T-helper 2 cell treated with Interferon-gamma antibody and Interleukin-4, amounts not matched to agents 100 ng/mL and 5 ng/mL, for 36 hours (primary cell): ENCODE measurements at regions not wholly inside any gene's neighbourhood (a gene's known extent, or its start where the extent isn't known, plus 50 kb on each side); places are given as distances from the start of the nearest gene placed in this dataset.
"Not testable (repeated sequence)": the region's sequence is repeated elsewhere in the genome, so short reads cannot be mapped to it uniquely, and the experiment has no call there.

Experiments used
- intact Hi-C: fragments of 100-400 bp; cut with micrococcal nuclease; formaldehyde crosslinking; loops from one replicate; pipeline ENCODE4 v1.15.1; 2023

DNA sequence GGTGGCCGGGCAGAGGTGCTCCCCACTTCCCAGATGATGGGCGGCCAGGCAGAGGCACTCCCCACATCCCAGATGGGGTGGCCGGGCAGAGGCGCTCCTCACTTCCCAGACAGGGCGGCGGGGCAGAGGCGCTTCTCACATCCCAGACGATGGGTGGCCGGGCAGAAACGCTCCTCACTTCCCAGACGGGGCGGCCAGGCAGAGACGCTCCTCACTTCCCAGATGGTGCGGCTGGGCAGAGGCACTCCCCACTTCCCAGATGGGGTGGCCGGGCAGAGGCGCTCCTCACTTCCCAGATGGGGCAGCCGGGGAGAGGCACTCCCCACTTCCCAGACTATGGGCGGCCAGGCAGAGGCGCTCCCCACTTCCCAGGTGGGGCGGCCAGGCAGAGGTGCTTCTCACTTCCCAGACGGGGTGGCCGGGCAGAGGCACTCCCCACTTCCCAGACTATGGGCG, 275.8 kb downstream of the LIPI start:
- intact Hi-C loops: not testable (repeated sequence)

DNA sequence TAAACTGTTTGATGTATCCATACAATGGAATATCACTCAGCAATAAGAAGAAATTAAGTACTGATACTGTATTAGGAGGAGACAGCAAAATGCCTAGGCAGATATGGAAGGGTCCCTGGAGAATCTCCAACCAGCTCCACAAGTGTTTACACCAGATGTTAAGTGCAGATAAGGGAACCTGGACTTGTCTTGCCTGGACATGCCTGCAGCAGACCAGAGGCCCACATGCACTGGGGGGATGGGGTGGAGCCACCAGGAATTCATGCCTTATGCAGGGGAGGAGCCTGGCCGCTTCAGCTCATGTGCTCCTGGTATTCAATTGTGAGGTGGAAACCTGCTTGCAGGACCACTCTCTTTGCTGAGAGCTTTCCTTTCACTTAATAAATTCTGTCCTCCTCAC, 287.6 kb downstream of the LIPI start:
- intact Hi-C loops: not testable (repeated sequence)

DNA sequence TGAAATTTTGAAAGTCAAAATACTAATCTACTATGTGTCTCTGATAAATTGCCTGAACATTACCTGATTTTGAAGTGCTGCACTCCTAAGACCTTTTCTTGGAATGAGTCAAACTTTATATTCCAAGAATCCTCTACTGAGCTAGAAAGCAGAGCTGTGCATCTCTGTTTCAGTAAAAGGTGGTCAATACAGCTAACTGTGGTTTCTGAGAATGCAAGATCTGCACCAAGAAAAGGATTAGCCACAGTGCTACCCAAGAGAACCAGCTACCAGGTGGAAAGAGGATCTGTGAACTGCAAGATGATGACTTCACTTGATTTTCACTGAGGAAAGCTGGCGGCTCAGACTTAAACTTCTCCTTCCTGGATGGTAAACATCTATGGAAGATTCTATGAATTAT, 289.3 kb downstream of the LIPI start:
- intact Hi-C loops: not testable (repeated sequence)

DNA sequence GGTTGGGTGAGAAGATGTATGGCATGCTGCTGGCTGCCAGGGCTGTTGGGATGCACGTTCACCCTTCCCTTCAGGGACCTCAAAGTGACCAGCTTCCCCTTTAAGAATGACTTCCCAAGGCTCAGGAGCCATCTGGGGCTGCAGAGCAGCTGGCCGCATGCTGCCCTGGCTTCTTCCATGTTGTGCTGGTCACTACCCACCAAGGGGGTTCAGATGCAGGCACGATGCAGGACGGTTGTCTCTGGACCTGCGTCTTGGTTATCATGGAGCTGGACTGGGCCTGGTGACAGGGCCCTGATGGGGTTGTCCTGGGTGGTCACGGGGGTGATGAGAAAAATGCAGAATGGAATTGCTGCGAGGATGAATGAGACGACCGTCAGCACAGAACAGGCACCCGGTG, 297.8 kb downstream of the POTED start:
- intact Hi-C loops: not testable (repeated sequence)

DNA sequence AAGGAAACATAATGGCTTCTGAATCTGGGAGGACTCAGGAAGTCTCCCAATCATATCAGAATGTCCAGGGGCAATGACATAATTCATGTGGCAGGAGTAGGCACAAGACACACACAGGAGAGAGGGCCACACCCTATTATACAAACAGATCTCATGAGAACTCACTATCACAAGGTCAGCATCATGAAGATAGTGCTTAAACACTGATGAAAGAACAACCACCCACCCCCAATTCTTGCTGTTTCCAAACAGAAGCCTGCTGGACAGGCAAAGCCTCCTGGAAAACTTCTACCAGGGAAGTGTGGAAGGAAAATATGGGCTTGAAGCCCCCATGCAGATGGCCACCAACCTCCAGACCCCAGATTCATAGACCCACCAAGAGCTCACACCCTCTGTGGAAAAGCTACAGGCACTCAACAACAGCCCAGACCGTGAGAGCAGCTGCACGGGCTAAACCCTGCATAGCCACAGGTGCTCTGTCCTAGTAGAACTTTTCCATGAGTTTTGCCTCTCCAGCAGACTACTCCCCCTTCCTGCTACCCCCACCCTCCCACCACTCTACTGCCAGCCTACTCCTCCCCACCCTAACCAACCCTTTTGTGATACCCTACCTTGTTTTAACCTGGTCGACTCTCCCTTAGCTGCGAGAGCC, 287.1 kb downstream of the POTED start:
- intact Hi-C loops: not testable (repeated sequence)

DNA sequence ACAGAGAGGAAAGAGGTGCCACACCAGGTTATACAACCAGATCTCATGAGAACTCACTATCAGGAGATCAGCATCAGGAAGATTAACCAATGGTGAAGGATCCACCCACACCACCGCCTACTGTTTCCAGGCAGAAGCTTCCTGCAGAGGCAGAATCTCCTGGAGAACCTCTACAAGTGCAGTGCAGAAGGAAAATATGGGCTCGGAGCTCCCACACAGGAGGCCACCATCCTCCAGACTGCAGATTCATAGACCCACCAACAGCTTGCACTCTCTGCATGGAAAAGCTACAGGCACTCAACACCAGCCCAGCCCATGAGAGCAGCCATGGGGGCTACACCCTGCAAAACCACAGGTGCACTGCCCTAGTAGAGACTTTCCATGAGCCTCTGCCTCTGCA, 284.0 kb downstream of the POTED start:
- intact Hi-C loops: not testable (repeated sequence)

GRCh38 chr21:13893025-13893424, 283.4 kb downstream of the POTED start:
- intact Hi-C loops: not testable (repeated sequence)

- intact Hi-C loops: not testable (repeated sequence)
These were observed 282.7 kb downstream of the POTED start for GRCh38 chr21:13892146-13892751.

DNA sequence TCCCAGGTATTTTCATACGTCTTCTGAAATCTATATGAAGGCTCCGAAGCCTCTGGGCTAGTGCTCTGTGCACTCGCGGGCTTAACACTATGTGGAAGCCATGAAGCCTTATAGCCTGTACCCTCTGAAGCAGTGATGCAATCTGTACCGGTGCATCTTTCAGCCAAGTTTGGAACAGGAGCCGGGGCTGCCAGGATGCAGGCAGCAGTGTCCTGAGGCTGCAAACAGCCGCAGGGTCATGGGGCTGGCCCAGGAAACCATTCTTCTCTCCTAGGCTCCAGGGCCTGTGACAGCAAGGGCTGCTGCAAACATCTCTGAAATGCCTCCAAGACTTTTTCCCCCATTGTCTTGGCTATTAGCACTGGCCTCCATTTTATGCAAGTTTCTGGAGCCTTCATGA, 279.6 kb downstream of the POTED start:
- intact Hi-C loops: not testable (repeated sequence)

DNA sequence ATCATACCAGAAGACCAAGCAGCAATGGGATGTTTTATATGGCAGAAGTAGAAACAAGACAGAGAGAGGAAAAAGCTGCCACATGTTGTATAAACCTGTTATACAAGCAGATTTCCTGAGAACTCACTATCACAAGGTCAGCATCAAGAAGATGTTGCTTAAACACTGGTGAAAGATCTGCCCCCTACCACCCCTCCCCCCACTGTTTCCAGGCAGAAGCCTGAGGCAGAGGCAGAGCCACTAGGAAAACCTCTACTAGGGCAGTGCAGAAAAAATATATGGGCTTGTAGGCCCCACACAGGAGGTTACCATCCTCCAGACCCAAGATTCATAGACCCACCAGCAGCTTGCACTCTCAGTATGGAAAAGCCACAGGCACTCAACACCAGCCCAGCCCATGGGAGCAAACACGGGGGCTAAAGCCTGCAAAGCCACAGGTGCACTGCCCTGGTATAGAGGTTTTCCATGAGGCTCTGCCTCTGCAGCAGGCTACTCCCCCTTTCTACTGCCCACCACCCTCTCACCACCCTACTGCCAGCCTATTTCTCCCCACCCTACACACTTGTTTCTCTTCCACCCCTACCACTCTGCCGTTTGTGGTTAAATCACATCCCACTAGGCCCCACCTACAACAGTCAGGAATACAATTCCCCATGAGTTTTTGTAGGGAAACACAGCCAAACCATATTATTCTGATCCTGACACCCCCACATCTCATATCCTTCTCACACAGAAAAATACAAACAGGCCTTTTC, 274.2 kb downstream of the POTED start:
- intact Hi-C loops: not testable (repeated sequence)

DNA sequence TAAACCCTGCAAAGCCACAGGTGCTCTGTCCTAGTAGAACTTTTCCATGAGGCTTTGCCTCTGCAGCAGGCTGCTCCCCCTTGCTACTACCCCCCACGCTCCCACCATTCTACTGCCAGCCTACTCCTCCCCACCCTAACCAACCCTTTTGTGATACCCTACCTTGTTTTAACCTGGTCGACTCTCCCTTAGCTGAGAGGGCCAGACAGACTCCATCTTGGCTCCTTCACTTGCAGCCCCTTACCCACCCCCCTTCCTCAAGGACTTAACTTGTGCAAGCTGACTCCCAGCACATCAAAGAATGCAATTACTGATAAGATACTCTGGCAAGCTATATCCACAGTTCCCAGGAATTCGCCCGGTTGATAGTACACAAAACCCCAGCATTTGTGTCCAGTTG, 267.9 kb downstream of the POTED start:
- intact Hi-C loops: not testable (repeated sequence)

- intact Hi-C loops: not testable (repeated sequence)
These were observed 267.4 kb downstream of the POTED start for GRCh38 chr21:13876999-13877398.

GRCh38 chr21:13874001-13874400, 264.4 kb downstream of the POTED start:
- intact Hi-C loops: not testable (repeated sequence)

- intact Hi-C loops: no loop called here
These were observed 245.1 kb downstream of the POTED start for GRCh38 chr21:13854638-13855037.

DNA sequence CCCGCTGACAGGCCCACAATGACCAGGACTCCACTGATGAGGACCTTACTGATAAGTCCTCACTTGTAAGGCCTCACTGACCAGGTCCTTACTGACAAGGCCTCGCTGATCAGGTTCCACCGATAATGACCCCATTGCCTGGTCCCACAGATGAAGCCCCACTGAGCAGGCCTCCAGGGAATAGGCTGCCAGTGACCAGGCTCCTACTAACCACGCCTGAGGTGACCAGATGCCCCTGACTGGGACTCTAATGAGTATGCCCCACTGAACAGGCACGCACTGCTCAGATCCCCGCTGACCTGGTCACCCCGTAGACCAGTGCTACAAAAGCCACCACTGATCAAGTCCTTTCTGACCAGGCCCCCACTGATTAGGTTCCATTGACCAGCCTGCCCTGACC, 241.2 kb downstream of the POTED start:
- intact Hi-C loops: not testable (repeated sequence)

- intact Hi-C loops: not testable (repeated sequence)
These were observed 239.9 kb downstream of the POTED start for GRCh38 chr21:13849489-13849888.

- intact Hi-C loops: not testable (repeated sequence)
These were observed 237.1 kb downstream of the POTED start for GRCh38 chr21:13846718-13847117.

- intact Hi-C loops: not testable (repeated sequence)
These were observed 235.0 kb downstream of the POTED start for GRCh38 chr21:13844574-13844973.

DNA sequence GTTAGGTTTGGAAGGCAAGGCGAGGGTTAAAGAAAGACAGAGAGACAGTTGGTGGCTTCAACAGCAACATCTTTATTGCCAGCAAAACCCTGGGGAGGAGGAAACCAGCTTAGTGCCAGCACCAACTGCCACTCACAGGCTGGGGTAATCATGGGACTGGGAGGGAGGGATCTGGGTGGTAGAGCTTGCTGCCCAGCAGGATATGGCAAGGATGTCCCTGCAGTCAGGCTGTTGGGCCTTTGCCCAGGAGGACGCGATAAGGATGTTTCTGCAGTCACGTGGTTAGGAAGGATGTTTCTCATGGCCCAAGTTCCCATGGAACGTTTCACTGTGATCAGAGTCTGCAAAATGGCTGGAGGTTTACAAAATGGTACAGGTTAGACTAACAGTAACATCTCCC, 233.5 kb downstream of the POTED start:
- intact Hi-C loops: not testable (repeated sequence)

DNA sequence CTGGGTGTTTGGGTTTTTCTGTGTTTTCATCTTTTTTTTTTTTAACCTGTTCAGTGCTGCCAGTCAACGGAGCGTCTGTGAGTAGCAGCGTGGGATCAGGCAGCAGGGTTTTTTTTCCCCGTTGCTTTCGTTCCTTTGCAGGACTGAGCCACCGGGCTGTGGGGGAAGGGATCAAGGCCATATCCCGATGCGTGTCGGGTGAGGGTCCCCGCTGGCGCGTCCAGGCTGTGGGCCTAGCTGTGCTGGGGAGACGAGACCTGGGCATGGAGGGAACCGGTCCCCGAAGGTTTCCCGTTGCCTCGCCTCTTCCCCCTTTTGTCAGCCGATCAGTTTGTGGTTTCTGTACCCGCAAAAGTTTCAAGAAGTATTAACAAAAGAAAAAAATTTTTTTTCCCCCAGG, 218.1 kb downstream of the POTED start:
- intact Hi-C loops: not testable (repeated sequence)

DNA sequence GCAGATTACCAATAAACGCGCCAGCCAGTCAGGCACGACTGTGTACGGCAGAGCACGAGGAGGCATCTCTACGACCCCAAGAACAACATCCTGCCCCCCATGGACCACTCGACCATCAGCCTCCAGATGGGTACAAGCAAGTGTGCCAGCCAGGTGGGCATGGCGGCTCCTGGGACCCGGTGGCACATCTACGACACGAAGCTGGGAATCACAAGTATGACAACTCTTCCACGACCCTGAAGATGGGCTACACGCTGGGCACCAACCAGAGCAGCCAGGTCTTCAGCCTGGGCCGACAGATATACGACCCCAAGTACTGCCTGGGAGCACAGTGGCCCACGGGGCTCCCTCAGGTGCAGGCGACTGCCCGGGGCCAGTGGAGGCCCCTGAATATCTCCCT, 217.6 kb downstream of the POTED start:
- intact Hi-C loops: no loop called here

GRCh38 chr21:13826511-13826910, 216.9 kb downstream of the POTED start:
- intact Hi-C loops: not testable (repeated sequence)
